HFF-Myc (cell line): ENCODE measurements at regions not wholly inside any gene's neighbourhood (a gene's known extent, or its start where the extent isn't known, plus 50 kb on each side); places are given as distances from the start of the nearest gene placed in this dataset.

Source experiments
- DNase-seq: peaks from one replicate; pipeline ENCODE4 v3.0.0-alpha.2; 2011; ENCODE audit warnings: low read depth; ENCODE audit errors: extremely low read depth
- H3K4me3 ChIP-seq: replicated peaks from 2 replicates; pipeline ENCODE4 v1.5.1; 2011; ENCODE audit warnings: low read depth, mild to moderate bottlenecking, control low read depth, low read length
- TF ChIP-seq, protein P1 (sequence below): IDR thresholded peaks from 2 replicates; pipeline ENCODE4 v1.5.1; 2012; ENCODE audit warnings: mild to moderate bottlenecking, low read depth, low read length, control low read depth; ENCODE audit errors: missing control alignments

DNA sequence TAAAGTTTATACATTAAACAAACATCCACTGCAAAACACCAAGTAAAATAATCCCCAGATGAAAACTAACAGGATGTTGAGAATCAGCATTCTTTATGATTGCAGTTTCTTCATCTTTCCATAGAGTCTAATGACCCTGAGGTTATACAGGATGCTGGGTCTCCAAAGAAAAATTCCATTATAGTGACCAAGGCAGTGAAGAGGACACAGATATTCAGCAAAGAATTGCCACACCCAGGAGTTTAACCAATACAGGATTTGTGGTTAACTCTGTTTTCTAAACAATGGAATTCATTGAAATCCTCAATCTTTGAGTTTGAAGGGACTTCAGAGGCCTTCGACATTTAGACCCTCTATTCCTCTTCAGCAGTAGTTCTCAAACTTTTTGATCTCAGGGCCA, 76.2 kb upstream of the ESX1 start:
- no peak for DNase-seq
- H3K4me3 ChIP-seq, result no peak overlapping the region
- TF ChIP-seq, protein P1, sequence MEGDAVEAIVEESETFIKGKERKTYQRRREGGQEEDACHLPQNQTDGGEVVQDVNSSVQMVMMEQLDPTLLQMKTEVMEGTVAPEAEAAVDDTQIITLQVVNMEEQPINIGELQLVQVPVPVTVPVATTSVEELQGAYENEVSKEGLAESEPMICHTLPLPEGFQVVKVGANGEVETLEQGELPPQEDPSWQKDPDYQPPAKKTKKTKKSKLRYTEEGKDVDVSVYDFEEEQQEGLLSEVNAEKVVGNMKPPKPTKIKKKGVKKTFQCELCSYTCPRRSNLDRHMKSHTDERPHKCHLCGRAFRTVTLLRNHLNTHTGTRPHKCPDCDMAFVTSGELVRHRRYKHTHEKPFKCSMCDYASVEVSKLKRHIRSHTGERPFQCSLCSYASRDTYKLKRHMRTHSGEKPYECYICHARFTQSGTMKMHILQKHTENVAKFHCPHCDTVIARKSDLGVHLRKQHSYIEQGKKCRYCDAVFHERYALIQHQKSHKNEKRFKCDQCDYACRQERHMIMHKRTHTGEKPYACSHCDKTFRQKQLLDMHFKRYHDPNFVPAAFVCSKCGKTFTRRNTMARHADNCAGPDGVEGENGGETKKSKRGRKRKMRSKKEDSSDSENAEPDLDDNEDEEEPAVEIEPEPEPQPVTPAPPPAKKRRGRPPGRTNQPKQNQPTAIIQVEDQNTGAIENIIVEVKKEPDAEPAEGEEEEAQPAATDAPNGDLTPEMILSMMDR, result no peak

DNA sequence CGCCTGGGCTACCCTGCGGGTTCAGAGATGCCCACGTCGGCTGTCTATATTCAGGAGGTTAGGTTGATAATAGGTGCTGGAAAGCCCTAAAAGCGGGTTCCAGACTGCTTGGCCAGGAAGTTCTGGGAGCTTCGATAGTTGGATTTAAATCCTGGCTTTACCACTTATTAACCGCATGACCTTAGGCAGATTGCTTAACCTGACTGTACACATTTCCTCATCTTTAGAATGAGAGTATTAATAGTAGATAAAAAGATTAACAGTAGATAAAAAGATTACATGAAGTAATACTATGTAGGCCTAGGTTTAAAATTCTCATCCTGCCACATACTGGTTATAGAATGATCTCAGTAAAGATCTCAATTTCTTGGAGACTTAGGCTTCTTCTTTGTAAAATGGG, 75.0 kb upstream of the ESX1 start:
- TF ChIP-seq, protein P1, result no peak
- no peak overlapping the region for H3K4me3 ChIP-seq

DNA sequence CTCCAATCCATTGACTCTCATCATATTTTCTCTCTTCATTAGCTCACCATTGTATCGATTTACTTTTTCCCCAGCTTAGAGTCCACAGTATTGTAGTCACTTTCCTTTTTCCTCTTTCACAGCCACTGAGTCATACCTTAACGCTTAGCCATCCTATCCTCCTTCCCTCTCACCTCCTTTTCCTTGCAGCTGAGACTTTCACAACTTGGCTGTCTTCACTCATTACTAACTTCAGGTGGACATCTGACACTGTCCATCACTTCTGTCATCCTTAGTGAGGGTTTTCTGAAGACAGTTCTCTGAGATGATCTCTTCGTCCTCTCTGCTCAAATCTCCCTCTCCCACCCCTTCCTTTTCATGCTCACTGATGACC, 70.5 kb upstream of the ESX1 start:
- H3K4me3 ChIP-seq, result no peak overlapping the region
- no peak for DNase-seq
- TF ChIP-seq, protein P1, result no peak

More for the DNA sequence above, 75.0 kb upstream of the ESX1 start:
- no peak for DNase-seq

DNA sequence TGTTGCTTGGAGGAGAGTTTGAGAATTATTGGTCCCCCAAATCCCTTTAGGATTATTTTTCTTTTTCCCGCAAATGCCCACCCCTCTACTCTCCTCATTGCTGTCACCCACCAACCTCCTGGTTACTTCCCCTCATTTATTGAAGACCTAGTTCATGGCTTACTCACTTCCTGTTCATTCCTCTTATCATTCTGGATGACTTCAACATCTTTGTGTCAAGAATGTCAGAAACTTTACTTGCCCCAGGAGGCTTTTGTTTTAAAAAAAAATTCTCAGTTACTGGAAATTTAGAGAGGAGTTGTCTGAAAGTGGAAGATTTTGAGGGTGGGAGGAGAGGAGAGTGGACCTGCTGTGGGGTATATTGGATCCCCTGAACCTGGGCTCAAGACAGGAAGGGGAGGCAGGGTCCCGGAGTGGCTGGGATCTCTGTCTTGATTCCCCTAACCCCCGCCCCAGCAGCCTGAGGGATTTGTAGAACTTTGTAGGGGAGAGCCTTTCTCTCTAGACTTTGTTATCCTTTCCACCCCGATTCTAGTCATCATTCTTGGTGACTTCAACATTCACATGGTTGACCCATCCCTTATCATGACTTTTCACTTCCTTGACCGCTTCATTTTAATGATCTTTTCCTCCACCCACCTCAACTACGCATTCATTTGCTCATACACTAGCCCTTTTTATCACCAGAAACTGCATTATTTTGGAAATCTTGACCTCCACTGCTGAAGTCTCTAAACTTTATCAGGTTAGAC, 69.9 kb upstream of the ESX1 start:
- TF ChIP-seq, protein P1, result no peak
- no peak overlapping the region for H3K4me3 ChIP-seq
- no peak for DNase-seq

DNA sequence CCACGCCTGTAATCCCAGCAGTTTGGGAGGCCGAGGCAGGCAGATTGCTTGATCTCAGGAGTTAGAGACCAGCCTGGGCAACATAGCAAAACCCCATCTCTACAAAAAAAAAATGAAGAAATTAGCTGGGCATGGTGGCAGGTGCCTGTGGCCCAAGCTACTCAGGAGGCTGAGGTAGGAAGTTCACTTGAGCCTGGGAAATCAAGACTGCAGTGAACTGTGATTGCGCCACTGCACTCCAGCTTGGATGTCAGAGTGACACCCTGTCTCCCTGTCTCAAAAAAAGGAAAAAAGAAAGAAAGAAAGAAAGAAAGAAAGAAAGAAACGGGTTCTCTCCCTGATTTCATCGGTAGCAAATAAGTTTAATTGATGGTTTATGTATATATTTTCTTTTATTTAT, 64.6 kb upstream of the ESX1 start:
- no peak overlapping the region for H3K4me3 ChIP-seq
- TF ChIP-seq, protein P1, result no peak
- no peak for DNase-seq

DNA sequence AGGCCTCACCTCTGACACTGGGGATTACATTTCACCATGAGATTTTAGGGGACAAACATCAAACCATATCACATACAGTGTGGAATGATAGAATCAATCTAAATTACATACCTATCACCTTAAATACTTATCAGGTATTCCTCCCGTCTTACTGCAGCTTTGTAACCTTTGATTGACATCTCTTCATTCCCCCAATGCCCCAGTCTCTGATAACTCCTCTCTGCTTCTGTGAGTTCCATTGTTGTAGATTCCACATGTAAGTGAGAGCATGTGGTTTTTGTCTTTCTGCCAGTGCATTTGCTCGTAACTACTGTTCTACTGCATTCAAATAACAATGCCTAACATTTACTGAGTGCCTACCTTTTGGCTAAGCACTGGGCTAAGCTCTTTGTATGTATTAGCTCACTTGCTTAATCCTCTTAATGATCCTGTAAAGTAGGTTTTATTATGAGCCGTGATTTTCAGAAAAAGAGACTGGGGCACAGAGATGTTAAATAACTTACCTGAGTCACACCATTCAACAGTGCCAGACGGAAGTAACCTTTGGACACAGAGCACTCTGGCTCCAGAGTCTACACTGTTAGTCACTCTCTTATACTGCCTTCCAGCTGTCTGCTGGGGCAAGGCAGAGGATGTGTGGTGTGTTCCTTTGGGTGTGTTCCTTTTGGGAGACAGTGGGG, 63.7 kb upstream of the ESX1 start:
- TF ChIP-seq, protein P1, result no peak
- no peak overlapping the region for H3K4me3 ChIP-seq
- DNase-seq, result no peak
